H9 (cell line): ENCODE measurements at regions not wholly inside any gene's neighbourhood (a gene's known extent, or its start where the extent isn't known, plus 50 kb on each side); places are given as distances from the start of the nearest gene placed in this dataset.

Experiments used
- DNase-seq: peaks from one replicate; pipeline ENCODE4 v3.0.0-alpha.2; 2017
- H2AFZ ChIP-seq: one replicate; pipeline ENCODE4 v1.6.1; 2013; ENCODE audit warnings: mild to moderate bottlenecking, low read length, control low read depth, moderate library complexity
- H2AK5ac ChIP-seq: 2 replicates; pipeline ENCODE4 v1.6.1; 2013; ENCODE audit warnings: low read length, control low read depth, mixed read lengths; ENCODE audit not compliant: insufficient read length
- H2BK120ac ChIP-seq: one replicate; pipeline ENCODE4 v1.6.1; 2013; ENCODE audit warnings: low read depth, mild to moderate bottlenecking, low read length, control low read depth, inconsistent platforms; ENCODE audit not compliant: poor library complexity, severe bottlenecking
- H2BK12ac ChIP-seq: 2 replicates; pipeline ENCODE4 v1.6.1; 2013; ENCODE audit warnings: low read length, control low read depth, mixed read lengths, low read depth; ENCODE audit not compliant: insufficient read length
- H2BK15ac ChIP-seq: 2 replicates; pipeline ENCODE4 v1.6.1; 2013; ENCODE audit warnings: low read depth, low read length, control low read depth
- H2BK20ac ChIP-seq: one replicate; pipeline ENCODE4 v1.6.1; 2013; ENCODE audit warnings: low read depth, mild to moderate bottlenecking, low read length, control low read depth, inconsistent platforms; ENCODE audit not compliant: poor library complexity, severe bottlenecking
- H2BK5ac ChIP-seq: 2 replicates; pipeline ENCODE4 v1.6.1; 2013; ENCODE audit warnings: low read length, control low read depth, mixed read lengths; ENCODE audit not compliant: insufficient read length
- H3K14ac ChIP-seq: 2 replicates; pipeline ENCODE4 v1.6.1; 2013; ENCODE audit warnings: low read length, control low read depth; ENCODE audit not compliant: insufficient read depth
- H3K18ac ChIP-seq: 2 replicates; pipeline ENCODE4 v1.6.1; 2013; ENCODE audit warnings: low read depth, mild to moderate bottlenecking, mixed read lengths, low read length, control low read depth; ENCODE audit not compliant: insufficient read length
- H3K23ac ChIP-seq: 2 replicates; pipeline ENCODE4 v1.6.1; 2013; ENCODE audit warnings: low read length, control low read depth, mixed read lengths, low read depth; ENCODE audit not compliant: insufficient read length
- H3K23me2 ChIP-seq: 2 replicates; pipeline ENCODE4 v1.6.1; 2013; ENCODE audit warnings: low read depth, mild to moderate bottlenecking, mixed read lengths, low read length, control low read depth; ENCODE audit not compliant: insufficient read length, poor library complexity, severe bottlenecking
- H3K27ac ChIP-seq: 2 replicates; pipeline ENCODE4 v1.5.1; 2013; ENCODE audit warnings: low read length, control low read depth, mixed read lengths, low read depth; ENCODE audit not compliant: insufficient read length
- H3K27me3 ChIP-seq: 2 replicates; pipeline ENCODE4 v1.6.1; 2013; ENCODE audit warnings: low read length, control low read depth, inconsistent platforms; ENCODE audit not compliant: insufficient read depth
- H3K4ac ChIP-seq: 2 replicates; pipeline ENCODE4 v1.6.1; 2013; ENCODE audit warnings: low read depth, mild to moderate bottlenecking, control low read depth, inconsistent platforms, low read length, moderate library complexity
- H3K4me1 ChIP-seq: 2 replicates; pipeline ENCODE4 v1.6.1; 2013; ENCODE audit warnings: low read length, control low read depth, inconsistent platforms; ENCODE audit not compliant: insufficient read depth
- H3K4me2 ChIP-seq: 2 replicates; pipeline ENCODE4 v1.6.1; 2013; ENCODE audit warnings: low read length, control low read depth, mixed read lengths; ENCODE audit not compliant: insufficient read length, insufficient read depth
- H3K56ac ChIP-seq: 2 replicates; pipeline ENCODE4 v1.6.1; 2013; ENCODE audit warnings: low read depth, mild to moderate bottlenecking, mixed read lengths, low read length, control low read depth; ENCODE audit not compliant: insufficient read length
- H3K79me1 ChIP-seq: 2 replicates; pipeline ENCODE4 v1.6.1; 2013; ENCODE audit warnings: low read depth, mild to moderate bottlenecking, moderate library complexity, low read length, control low read depth, inconsistent platforms; ENCODE audit not compliant: insufficient read depth, poor library complexity, severe bottlenecking
- H3K79me2 ChIP-seq: 2 replicates; pipeline ENCODE4 v1.6.1; 2013; ENCODE audit warnings: low read length, control low read depth, inconsistent platforms; ENCODE audit not compliant: insufficient read depth
- H3K9ac ChIP-seq: 2 replicates; pipeline ENCODE4 v1.6.1; 2013; ENCODE audit warnings: low read length, control low read depth, mixed read lengths; ENCODE audit not compliant: insufficient read length; ENCODE audit errors: extremely low read depth
- H3K9me3 ChIP-seq: one replicate; pipeline ENCODE4 v1.6.1; 2013; ENCODE audit warnings: low read depth, low read length, inconsistent platforms; ENCODE audit not compliant: control insufficient read depth
- H3T11ph ChIP-seq: one replicate; pipeline ENCODE4 v1.6.1; 2013; ENCODE audit warnings: mild to moderate bottlenecking, low read length, control low read depth, inconsistent platforms
- H4K20me1 ChIP-seq: one replicate; pipeline ENCODE4 v1.6.1; 2013; ENCODE audit not compliant: control insufficient read depth, insufficient read length, insufficient read depth
- H4K5ac ChIP-seq: 2 replicates; pipeline ENCODE4 v1.6.1; 2013; ENCODE audit warnings: low read depth, mild to moderate bottlenecking, mixed read lengths, low read length, control low read depth; ENCODE audit not compliant: insufficient read length
- H4K8ac ChIP-seq: replicated peaks from 2 replicates; pipeline ENCODE4 v1.6.1; 2013; ENCODE audit warnings: low read length, control low read depth, mixed read lengths, low read depth; ENCODE audit not compliant: insufficient read length
- H4K91ac ChIP-seq: 2 replicates; pipeline ENCODE4 v1.6.1; 2013; ENCODE audit warnings: low read depth, mild to moderate bottlenecking, moderate library complexity, mixed read lengths, low read length, control low read depth; ENCODE audit not compliant: insufficient read length
- H3K27ac Mint-ChIP-seq, 3 experiments: 2 replicates in 2 of 3; 3 replicates in 1 of 3; pipeline ENCODE4 v1.8.0; 2020 to 2021; ENCODE audit warnings: mixed read lengths in 3 of 3, mild to moderate bottlenecking in 1 of 3, moderate library complexity in 1 of 3
- H3K27me3 Mint-ChIP-seq: 2 replicates; pipeline ENCODE4 v1.8.0; 2021; ENCODE audit warnings: low read depth, mild to moderate bottlenecking, moderate library complexity, mixed read lengths
- H3K36me3 Mint-ChIP-seq, 3 experiments: 2 replicates in 2 of 3; 3 replicates in 1 of 3; pipeline ENCODE4 v1.8.0; 2020 to 2021; ENCODE audit warnings: low read depth in 3 of 3, mixed read lengths in 3 of 3; ENCODE audit not compliant: insufficient read depth in 1 of 3
- H3K4me1 Mint-ChIP-seq, 2 experiments: 2 replicates each; pipeline ENCODE4 v1.8.0; 2020; ENCODE audit warnings: mixed read lengths in 2 of 2
- H3K4me3 Mint-ChIP-seq, 2 experiments: 2 replicates in 1 of 2; 3 replicates in 1 of 2; pipeline ENCODE4 v1.8.0; 2020 to 2021; ENCODE audit warnings: mild to moderate bottlenecking in 2 of 2, mixed read lengths in 2 of 2, moderate library complexity in 1 of 2
- H3K9me3 Mint-ChIP-seq, 2 experiments: 2 replicates in 1 of 2; 3 replicates in 1 of 2; pipeline ENCODE4 v1.8.0; 2020; ENCODE audit warnings: mild to moderate bottlenecking in 2 of 2, mixed read lengths in 2 of 2, moderate library complexity in 1 of 2
- CTCF ChIP-seq: fragments of 200-600 bp; sonication (generic); conservative IDR thresholded peaks from 3 replicates; pipeline ENCODE4 v1.8.0; 2021; ENCODE audit warnings: antibody characterized with exemption, mild to moderate bottlenecking
- WGBS: extraction: QIAGEN DNeasy Blood & Tissue Kit; methylation state at CpG from one replicate; pipeline ENCODE4 v1.1.7; 2013; ENCODE audit warnings: missing lambda C conversion rate, low lambda C conversion rate, mixed read lengths; ENCODE audit not compliant: insufficient read length; ENCODE audit errors: extremely low coverage; 5-methylcytosine and 5-hydroxymethylcytosine counted together

DNA sequence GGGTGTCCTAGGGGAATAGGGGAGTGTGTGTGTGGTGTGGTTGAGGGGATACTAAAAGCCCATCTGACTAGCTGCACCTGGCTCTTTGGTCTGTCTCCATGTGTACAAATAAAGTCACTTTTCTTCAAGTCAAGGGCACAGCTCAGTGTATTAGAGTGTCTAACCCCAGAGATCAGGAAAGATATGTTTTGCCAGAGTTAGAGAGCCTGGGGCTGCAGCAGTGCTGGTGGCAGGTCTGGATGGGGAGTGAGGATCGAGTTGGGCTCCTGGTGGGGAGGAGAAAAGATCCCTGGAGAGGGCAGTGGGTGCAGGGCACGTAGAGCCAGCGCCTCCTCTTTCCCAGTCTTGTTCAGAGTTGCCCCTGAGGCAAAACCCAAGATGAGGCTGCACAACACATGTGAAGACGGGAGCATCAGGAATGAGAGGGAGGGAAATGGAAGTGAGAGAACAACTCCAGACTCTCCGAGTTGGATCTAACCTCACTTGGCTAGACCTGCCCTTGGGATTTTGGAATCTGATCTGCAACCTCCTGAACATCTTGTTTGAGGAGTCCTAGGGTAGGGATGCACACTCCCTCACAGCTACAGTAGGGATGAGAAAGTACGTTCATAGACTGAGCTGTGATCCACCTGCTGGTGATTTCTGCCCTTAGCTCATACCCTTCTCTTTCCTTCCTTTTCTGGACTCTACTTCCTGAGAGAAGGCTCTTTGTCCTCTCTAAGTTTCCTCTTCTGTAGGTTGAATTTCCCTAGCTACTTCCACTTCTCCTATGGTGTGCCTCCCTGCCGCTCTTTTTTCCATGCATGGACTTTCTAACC, 309.9 kb downstream of the ZSWIM6 start:
- Histone ChIP-seq H3K79me2 (no peaks in the 10 kb centered on the region), H3K9me3 (no peaks in the 10 kb centered on the region), H3K56ac (no peak overlapping the region), H4K5ac (no peak overlapping the region), H3T11ph (no peak overlapping the region), H2BK12ac (no peak overlapping the region), H3K23me2 (no peaks in the 10 kb centered on the region), H4K91ac (no peak overlapping the region), H2BK120ac (no peak overlapping the region), H2AK5ac (no peak overlapping the region), H2BK20ac (no peak overlapping the region), H3K27me3 (no peaks in the 10 kb centered on the region), H3K4me2 (no peak overlapping the region), H4K8ac (no peak overlapping the region), H3K23ac (no peak overlapping the region), H3K4me1 (no peaks in the 10 kb centered on the region), H3K14ac (no peak overlapping the region), H3K79me1 (no peaks in the 10 kb centered on the region), H2AFZ (no peak overlapping the region), H3K9ac (no peak overlapping the region), H3K18ac (no peak overlapping the region), H4K20me1 (no peaks in the 10 kb centered on the region), H3K27ac (no peak overlapping the region), H2BK5ac (no peak overlapping the region), H2BK15ac (no peak overlapping the region), H3K4ac (no peak overlapping the region)
- no peak for TF ChIP-seq CTCF
- Mint-ChIP-seq H3K4me1 (peaks cover 6 to 11% of the 10 kb centered on the region in 2 experiments), H3K27me3 (no peaks in the 10 kb centered on the region; the same call in none of the 2 replicates), H3K27ac (no peak overlapping the region), H3K4me3 (no peak overlapping the region), H3K36me3 (no peaks in the 10 kb centered on the region), H3K9me3 (no peaks in the 10 kb centered on the region; a peak in 1 of 5 replicates)
- DNase-seq, result no peak
- WGBS, result no CpG with 5 or more reads among the region's 7 CpGs
